Ishikawa (cell line): ENCODE measurements at regions not wholly inside any gene's neighbourhood (a gene's known extent, or its start where the extent isn't known, plus 50 kb on each side); places are given as distances from the start of the nearest gene placed in this dataset.

Experiments
- CEBPB ChIP-seq: IDR thresholded peaks from 2 replicates; pipeline ENCODE4 v1.6.1; 2012
- EP300 ChIP-seq: IDR thresholded peaks from 2 replicates; pipeline ENCODE4 v1.6.1; 2012; ENCODE audit warnings: borderline replicate concordance
- NFIC ChIP-seq: IDR thresholded peaks from 2 replicates; pipeline ENCODE4 v1.6.1; 2012
- RAD21 ChIP-seq: IDR thresholded peaks from 2 replicates; pipeline ENCODE4 v1.6.1; 2012; ENCODE audit warnings: low read depth
- TCF12 ChIP-seq: IDR thresholded peaks from 2 replicates; pipeline ENCODE4 v1.6.1; 2012; ENCODE audit warnings: low read depth
- ZBTB7A ChIP-seq: IDR thresholded peaks from 2 replicates; pipeline ENCODE4 v1.6.1; 2012; ENCODE audit warnings: low read depth
- TF ChIP-seq, protein P1 (sequence below): IDR thresholded peaks from 2 replicates; pipeline ENCODE4 v1.6.1; 2012
- TF ChIP-seq, protein P2 (sequence below): IDR thresholded peaks from 2 replicates; pipeline ENCODE4 v1.6.1; 2012; ENCODE audit warnings: low read depth, mild to moderate bottlenecking

DNA sequence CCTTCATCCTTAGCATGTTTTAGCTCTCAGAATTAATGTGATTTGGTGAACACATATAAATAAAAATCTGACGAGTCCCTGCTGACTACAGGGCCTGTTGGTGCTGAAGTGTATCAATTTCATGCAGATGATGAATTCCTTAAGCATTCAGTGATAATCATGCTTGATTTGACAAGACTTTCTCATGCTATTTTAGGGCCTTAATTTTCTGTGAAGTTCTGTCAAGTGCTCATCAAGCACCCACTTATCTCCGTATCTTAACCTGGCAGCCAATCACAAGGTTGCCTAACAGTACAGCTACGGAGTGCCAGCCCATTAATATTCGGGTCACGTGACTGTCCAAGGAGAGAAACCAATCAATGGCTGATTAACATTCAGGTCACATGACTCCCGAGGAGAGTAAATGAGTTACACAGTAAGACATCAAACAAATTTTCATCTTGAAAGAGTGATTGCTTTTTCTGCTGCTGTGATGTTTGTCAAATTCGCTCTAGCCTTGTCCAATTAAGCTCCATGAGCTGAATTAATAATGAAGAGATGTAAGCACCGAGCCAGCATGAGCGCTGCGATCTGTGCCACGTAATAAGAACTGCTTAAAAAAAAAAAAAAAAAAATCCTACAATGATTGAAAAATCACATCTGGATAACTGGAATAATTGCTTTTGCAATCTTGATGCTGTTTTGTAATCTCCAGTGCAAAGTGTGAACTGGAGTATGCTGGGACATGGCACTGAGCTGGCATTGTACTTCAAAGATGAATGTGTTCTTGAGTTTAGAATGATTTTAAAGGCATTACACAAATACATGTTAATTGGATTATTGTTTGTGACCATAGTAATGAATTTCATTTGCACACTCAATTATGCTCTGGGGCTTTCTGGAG lies 104.3 kb upstream of the SPATA31D4 start:
- TF ChIP-seq, protein P1, sequence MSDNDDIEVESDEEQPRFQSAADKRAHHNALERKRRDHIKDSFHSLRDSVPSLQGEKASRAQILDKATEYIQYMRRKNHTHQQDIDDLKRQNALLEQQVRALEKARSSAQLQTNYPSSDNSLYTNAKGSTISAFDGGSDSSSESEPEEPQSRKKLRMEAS: no peak
- no peak for TF ChIP-seq NFIC
- no peak for TF ChIP-seq TCF12
- TF ChIP-seq EP300: no peak
- TF ChIP-seq, protein P2, sequence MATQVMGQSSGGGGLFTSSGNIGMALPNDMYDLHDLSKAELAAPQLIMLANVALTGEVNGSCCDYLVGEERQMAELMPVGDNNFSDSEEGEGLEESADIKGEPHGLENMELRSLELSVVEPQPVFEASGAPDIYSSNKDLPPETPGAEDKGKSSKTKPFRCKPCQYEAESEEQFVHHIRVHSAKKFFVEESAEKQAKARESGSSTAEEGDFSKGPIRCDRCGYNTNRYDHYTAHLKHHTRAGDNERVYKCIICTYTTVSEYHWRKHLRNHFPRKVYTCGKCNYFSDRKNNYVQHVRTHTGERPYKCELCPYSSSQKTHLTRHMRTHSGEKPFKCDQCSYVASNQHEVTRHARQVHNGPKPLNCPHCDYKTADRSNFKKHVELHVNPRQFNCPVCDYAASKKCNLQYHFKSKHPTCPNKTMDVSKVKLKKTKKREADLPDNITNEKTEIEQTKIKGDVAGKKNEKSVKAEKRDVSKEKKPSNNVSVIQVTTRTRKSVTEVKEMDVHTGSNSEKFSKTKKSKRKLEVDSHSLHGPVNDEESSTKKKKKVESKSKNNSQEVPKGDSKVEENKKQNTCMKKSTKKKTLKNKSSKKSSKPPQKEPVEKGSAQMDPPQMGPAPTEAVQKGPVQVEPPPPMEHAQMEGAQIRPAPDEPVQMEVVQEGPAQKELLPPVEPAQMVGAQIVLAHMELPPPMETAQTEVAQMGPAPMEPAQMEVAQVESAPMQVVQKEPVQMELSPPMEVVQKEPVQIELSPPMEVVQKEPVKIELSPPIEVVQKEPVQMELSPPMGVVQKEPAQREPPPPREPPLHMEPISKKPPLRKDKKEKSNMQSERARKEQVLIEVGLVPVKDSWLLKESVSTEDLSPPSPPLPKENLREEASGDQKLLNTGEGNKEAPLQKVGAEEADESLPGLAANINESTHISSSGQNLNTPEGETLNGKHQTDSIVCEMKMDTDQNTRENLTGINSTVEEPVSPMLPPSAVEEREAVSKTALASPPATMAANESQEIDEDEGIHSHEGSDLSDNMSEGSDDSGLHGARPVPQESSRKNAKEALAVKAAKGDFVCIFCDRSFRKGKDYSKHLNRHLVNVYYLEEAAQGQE: no peak
- TF ChIP-seq CEBPB: no peak
- TF ChIP-seq RAD21: no peak
- no peak for TF ChIP-seq ZBTB7A
